BE2C (cell line): ENCODE measurements at regions not wholly inside any gene's neighbourhood (a gene's known extent, or its start where the extent isn't known, plus 50 kb on each side); places are given as distances from the start of the nearest gene placed in this dataset.

Experiments used
- DNase-seq: peaks from one replicate; pipeline ENCODE4 v3.0.0-alpha.2; 2020
- H3K27me3 ChIP-seq: fragments of 250-450 bp; sonication (Bioruptor Pico); 2 replicates; pipeline ENCODE4 v1.5.1; 2020; ENCODE audit warnings: mild to moderate bottlenecking
- H3K36me3 ChIP-seq: fragments of 250-450 bp; sonication (Bioruptor Pico); 2 replicates; pipeline ENCODE4 v1.5.1; 2020; ENCODE audit warnings: mild to moderate bottlenecking
- H3K4me1 ChIP-seq: fragments of 250-450 bp; sonication (Bioruptor Pico); 2 replicates; pipeline ENCODE4 v1.5.1; 2020
- H3K4me3 ChIP-seq: 2 replicates; pipeline ENCODE4 v1.5.1; 2011; ENCODE audit warnings: low read depth, low read length
- H3K9me3 ChIP-seq: fragments of 250-450 bp; sonication (Bioruptor Pico); 2 replicates; pipeline ENCODE4 v1.5.1; 2020
- TF ChIP-seq, protein P1 (sequence below): IDR thresholded peaks from 2 replicates; pipeline ENCODE4 v1.5.1; 2012; ENCODE audit warnings: mild to moderate bottlenecking, low read depth, low read length

DNA sequence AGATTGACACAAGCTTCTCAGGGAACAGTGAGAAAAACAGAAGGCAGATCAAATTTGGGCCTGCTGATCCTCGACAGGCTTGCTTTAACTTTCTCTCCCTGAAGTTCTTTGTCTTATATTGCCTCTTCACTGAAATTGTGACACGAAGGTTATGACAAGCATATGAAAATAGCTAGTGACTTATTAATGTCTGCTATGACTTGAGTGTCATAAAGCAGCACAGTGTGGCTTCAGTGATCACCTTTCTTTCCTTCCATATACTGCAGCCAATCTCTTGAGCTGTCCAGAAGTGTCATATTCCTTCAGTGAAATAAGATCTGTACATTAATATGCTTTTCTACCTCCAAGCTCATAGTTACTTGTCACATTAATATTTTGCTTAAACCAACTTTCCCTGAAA is 870.2 kb downstream of the C4orf33 start:
- TF ChIP-seq, protein P1, sequence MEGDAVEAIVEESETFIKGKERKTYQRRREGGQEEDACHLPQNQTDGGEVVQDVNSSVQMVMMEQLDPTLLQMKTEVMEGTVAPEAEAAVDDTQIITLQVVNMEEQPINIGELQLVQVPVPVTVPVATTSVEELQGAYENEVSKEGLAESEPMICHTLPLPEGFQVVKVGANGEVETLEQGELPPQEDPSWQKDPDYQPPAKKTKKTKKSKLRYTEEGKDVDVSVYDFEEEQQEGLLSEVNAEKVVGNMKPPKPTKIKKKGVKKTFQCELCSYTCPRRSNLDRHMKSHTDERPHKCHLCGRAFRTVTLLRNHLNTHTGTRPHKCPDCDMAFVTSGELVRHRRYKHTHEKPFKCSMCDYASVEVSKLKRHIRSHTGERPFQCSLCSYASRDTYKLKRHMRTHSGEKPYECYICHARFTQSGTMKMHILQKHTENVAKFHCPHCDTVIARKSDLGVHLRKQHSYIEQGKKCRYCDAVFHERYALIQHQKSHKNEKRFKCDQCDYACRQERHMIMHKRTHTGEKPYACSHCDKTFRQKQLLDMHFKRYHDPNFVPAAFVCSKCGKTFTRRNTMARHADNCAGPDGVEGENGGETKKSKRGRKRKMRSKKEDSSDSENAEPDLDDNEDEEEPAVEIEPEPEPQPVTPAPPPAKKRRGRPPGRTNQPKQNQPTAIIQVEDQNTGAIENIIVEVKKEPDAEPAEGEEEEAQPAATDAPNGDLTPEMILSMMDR, result no peak
- Histone ChIP-seq H3K36me3 (no peaks in the 10 kb centered on the region), H3K9me3 (no peaks in the 10 kb centered on the region), H3K27me3 (no peaks in the 10 kb centered on the region), H3K4me1 (no peaks in the 10 kb centered on the region), H3K4me3 (no peak overlapping the region)
- DNase-seq, result no peak

DNA sequence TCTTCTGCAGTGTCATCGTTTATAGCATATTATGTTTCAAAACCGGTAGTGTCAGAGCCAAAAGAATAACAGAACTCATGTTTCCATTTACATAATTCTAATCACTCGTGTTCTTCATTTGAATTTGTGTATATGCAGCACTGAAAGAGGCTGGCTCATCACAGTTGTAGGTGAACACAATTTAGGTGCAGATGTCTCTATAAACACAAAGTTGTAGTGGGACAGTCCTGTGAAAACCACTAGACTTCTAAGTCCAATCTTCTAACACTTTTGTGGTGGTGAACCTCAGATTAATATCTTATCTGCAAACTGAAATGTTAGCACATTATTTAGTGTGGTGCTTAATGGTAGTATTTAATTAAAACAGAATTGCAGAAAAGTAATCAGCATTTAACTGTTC is 872.4 kb downstream of the C4orf33 start:
- Histone ChIP-seq H3K9me3 (no peaks in the 10 kb centered on the region), H3K27me3 (no peaks in the 10 kb centered on the region), H3K4me3 (no peak overlapping the region), H3K4me1 (no peaks in the 10 kb centered on the region), H3K36me3 (no peaks in the 10 kb centered on the region)
- TF ChIP-seq, protein P1, result no peak
- no peak for DNase-seq

DNA sequence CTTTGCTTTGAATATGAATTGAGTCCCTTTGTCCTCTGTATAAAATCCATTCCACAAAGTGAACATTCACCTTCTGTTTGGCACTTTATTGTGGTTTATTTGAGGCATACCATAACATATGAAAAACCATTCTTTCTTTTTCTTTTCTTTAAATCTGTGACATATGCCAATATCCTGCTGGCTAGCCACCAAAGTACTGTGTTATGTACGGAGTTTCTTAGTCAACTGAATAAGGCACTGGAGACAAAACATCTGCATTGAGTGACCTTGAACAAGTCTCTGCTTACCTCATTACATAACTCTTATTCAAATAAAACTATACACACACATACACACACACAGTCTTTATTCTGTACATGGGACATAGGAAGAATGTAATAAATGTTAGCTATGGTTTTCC is 872.8 kb downstream of the C4orf33 start:
- H3K27me3 ChIP-seq, result no peaks in the 10 kb centered on the region
- H3K9me3 ChIP-seq, result no peaks in the 10 kb centered on the region
- no peak for DNase-seq
- no peaks in the 10 kb centered on the region for H3K4me1 ChIP-seq
- H3K4me3 ChIP-seq, result no peak overlapping the region
- TF ChIP-seq, protein P1, result no peak
- no peaks in the 10 kb centered on the region for H3K36me3 ChIP-seq

DNA sequence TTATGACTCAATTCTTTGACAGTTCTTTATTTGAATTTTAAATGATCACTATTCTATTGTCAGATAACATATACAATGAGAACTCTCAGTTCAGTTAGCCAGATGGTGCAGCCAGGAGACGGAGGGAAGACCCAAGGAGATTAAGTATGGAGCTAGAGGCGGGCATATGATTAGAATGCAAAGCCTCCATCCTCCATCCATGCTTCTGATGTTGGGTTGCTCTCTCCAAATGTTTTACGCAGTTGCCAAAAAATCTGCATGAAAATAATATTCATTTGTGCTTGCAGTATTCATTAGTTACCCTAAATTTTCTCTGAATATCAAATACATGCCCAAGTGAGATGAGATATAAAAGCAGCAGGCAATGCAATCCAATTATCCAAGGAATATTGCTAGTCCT is 874.8 kb downstream of the C4orf33 start:
- TF ChIP-seq, protein P1, result no peak
- no peak for DNase-seq
- Histone ChIP-seq H3K4me1 (no peaks in the 10 kb centered on the region), H3K9me3 (no peaks in the 10 kb centered on the region), H3K4me3 (no peak overlapping the region), H3K36me3 (no peaks in the 10 kb centered on the region), H3K27me3 (no peaks in the 10 kb centered on the region)

DNA sequence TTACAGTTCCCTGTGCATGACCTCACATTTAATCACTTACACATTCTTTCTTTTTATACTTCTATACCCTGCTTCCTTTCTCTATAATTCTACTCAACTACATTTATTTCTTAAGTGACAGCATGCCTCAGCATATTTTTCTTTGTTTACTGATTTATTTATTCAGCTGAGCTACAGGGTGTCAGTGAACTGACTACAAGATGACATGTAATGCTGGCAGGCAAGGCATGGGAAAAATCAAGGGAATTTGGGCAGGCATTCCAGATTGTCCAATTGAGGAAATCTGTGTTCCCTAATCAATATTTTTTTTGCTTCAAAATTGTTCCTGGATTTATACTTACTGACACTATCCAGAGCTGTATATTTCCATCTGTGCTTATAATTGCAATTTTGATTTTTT is 875.5 kb downstream of the C4orf33 start:
- no peaks in the 10 kb centered on the region for H3K27me3 ChIP-seq
- TF ChIP-seq, protein P1, result no peak
- H3K4me1 ChIP-seq, result no peaks in the 10 kb centered on the region
- H3K4me3 ChIP-seq, result no peak overlapping the region
- H3K9me3 ChIP-seq, result no peaks in the 10 kb centered on the region
- no peak for DNase-seq
- no peaks in the 10 kb centered on the region for H3K36me3 ChIP-seq

DNA sequence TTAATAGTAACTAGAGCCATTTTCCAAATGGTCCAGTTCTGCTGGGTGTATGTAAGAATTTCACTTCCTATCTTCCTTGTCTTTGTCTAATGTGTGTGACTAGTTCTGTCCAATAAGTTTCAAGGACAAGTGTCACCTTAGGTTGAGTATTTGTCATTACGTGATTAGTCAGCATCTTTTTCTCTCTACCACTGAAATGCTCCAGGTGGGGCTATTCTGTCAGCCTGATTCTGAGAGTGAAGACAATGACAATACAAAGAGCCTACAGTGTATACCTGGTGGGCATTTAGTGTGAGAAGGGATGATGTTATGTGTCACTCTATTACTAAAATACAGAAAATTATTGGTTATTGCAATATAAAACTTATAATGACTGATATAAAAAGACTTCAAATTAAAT is 876.3 kb downstream of the C4orf33 start:
- H3K4me3 ChIP-seq, result no peak overlapping the region
- no peaks in the 10 kb centered on the region for H3K9me3 ChIP-seq
- TF ChIP-seq, protein P1, result peak; percentile 40
- H3K4me1 ChIP-seq, result no peaks in the 10 kb centered on the region
- H3K36me3 ChIP-seq, result no peaks in the 10 kb centered on the region
- H3K27me3 ChIP-seq, result no peaks in the 10 kb centered on the region
- DNase-seq, result no peak
